IMR-90 (cell line): ENCODE measurements at regions not wholly inside any gene's neighbourhood (a gene's known extent, or its start where the extent isn't known, plus 50 kb on each side); places are given as distances from the start of the nearest gene placed in this dataset.
A peak's percentile ranks its signal among the peaks of the same experiment; 100 is the strongest.

ENCODE experiments used
- ATAC-seq: fragments of 200-7000 bp; cut with Tn5 transposase; 2 replicates; pipeline ENCODE4 v1.9.1; 2020; ENCODE audit warnings: low read depth, mild to moderate bottlenecking, moderate library complexity
- BruUV-seq: library from RNA; stranded (reverse); fragments of 400-500 nt; replicated peaks from 2 replicates; lab custom pipeline; 2021; lab: Mats Ljungman, UMichigan
- CTCF ChIA-PET: fragments of 300-600 bp; formaldehyde crosslinking; extraction: SDS; loops from one replicate; lab custom pipeline; 2021; ENCODE audit warnings: antibody characterized with exemption; lab: Yijun Ruan, JAX
- POLR2A ChIA-PET: fragments of 300-600 bp; sonication (Branson Sonifier 250); formaldehyde crosslinking; loops from one replicate; lab custom pipeline; 2022; ENCODE audit warnings: antibody characterized with exemption; ENCODE audit not compliant: unreplicated experiment; lab: Charles Lee
- DNase-seq: peaks from one replicate; pipeline ENCODE4 v3.0.0; 2013
- H2AFZ ChIP-seq: replicated peaks from 2 replicates; pipeline ENCODE3; 2013; ENCODE audit warnings: low read length, mild to moderate bottlenecking; ENCODE audit not compliant: poor library complexity
- H2AK5ac ChIP-seq: 2 replicates; pipeline ENCODE4 v1.6.1; 2013; ENCODE audit warnings: low read depth, low read length, inconsistent platforms
- H2AK9ac ChIP-seq: replicated peaks from 2 replicates; pipeline ENCODE3; 2013; ENCODE audit warnings: mild to moderate bottlenecking, low read depth, low read length, moderate library complexity; ENCODE audit not compliant: poor library complexity
- H2BK120ac ChIP-seq: 2 replicates; pipeline ENCODE4 v1.6.1; 2013; ENCODE audit warnings: low read depth, low read length, inconsistent platforms
- H2BK15ac ChIP-seq: 3 replicates; pipeline ENCODE4 v1.6.1; 2013; ENCODE audit warnings: low read depth, low read length, inconsistent platforms
- H2BK20ac ChIP-seq: 2 replicates; pipeline ENCODE4 v1.6.1; 2013; ENCODE audit warnings: low read depth, mild to moderate bottlenecking, inconsistent platforms, low read length, moderate library complexity
- H2BK5ac ChIP-seq: 2 replicates; pipeline ENCODE4 v1.6.1; 2013; ENCODE audit warnings: mild to moderate bottlenecking, low read depth, low read length, inconsistent platforms; ENCODE audit not compliant: poor library complexity, severe bottlenecking
- H3K14ac ChIP-seq: replicated peaks from 2 replicates; pipeline ENCODE4 v1.6.1; 2013; ENCODE audit warnings: low read depth, low read length, inconsistent platforms
- H3K18ac ChIP-seq: 2 replicates; pipeline ENCODE4 v1.6.1; 2013; ENCODE audit warnings: low read depth, low read length, control low read depth
- H3K23ac ChIP-seq: 2 replicates; pipeline ENCODE4 v1.6.1; 2013; ENCODE audit warnings: low read depth, low read length, inconsistent platforms
- H3K27ac ChIP-seq: 2 replicates; pipeline ENCODE4 v1.5.1; 2013; ENCODE audit warnings: mild to moderate bottlenecking, control low read depth, low read length; ENCODE audit not compliant: insufficient read depth
- H3K27me3 ChIP-seq: 2 replicates; pipeline ENCODE4 v1.6.1; 2013; ENCODE audit warnings: low read length; ENCODE audit not compliant: control insufficient read depth, insufficient read depth
- H3K36me3 ChIP-seq: 2 replicates; pipeline ENCODE4 v1.6.1; 2013; ENCODE audit warnings: low read length, mixed read lengths; ENCODE audit not compliant: control insufficient read depth, insufficient read depth
- H3K4ac ChIP-seq: 2 replicates; pipeline ENCODE4 v1.6.1; 2013; ENCODE audit warnings: low read depth, low read length, inconsistent platforms
- H3K4me1 ChIP-seq: 2 replicates; pipeline ENCODE4 v1.6.1; 2013; ENCODE audit warnings: low read length, mixed read lengths; ENCODE audit not compliant: control insufficient read depth, insufficient read depth
- H3K4me2 ChIP-seq: 2 replicates; pipeline ENCODE4 v1.6.1; 2013; ENCODE audit warnings: low read depth, mild to moderate bottlenecking, control low read depth, low read length, moderate library complexity
- H3K4me3 ChIP-seq: 2 replicates; pipeline ENCODE4 v1.5.1; 2013; ENCODE audit warnings: low read depth, mild to moderate bottlenecking, control low read depth, low read length, moderate library complexity; ENCODE audit not compliant: insufficient read depth
- H3K56ac ChIP-seq: 2 replicates; pipeline ENCODE4 v1.6.1; 2013; ENCODE audit warnings: low read length, inconsistent platforms; ENCODE audit not compliant: insufficient read depth; ENCODE audit errors: extremely low read depth
- H3K79me1 ChIP-seq, 2 experiments: 2 replicates each; pipeline ENCODE4 v1.6.1; 2013; ENCODE audit warnings: low read length in 2 of 2, inconsistent platforms in 1 of 2, low read depth in 1 of 2
- H3K9ac ChIP-seq: 2 replicates; pipeline ENCODE4 v1.6.1; 2013; ENCODE audit warnings: low read depth, low read length, control low read depth
- H3K9me1 ChIP-seq: 2 replicates; pipeline ENCODE4 v1.6.1; 2013; ENCODE audit warnings: low read length, inconsistent platforms; ENCODE audit not compliant: insufficient read depth
- H3K9me3 ChIP-seq: 2 replicates; pipeline ENCODE4 v1.6.1; 2013; ENCODE audit warnings: low read length; ENCODE audit not compliant: control insufficient read depth, insufficient read depth
- H4K20me1 ChIP-seq: 2 replicates; pipeline ENCODE4 v1.6.1; 2013; ENCODE audit warnings: low read length, inconsistent platforms; ENCODE audit not compliant: insufficient read depth
- H4K5ac ChIP-seq: 2 replicates; pipeline ENCODE4 v1.6.1; 2013; ENCODE audit warnings: mild to moderate bottlenecking, low read depth, low read length, control low read depth
- H4K8ac ChIP-seq, 2 experiments: 2 replicates each; pipeline ENCODE4 v1.6.1; 2013; ENCODE audit warnings: low read depth in 2 of 2, low read length in 2 of 2, control low read depth in 1 of 2, inconsistent platforms in 1 of 2
- H4K91ac ChIP-seq: 2 replicates; pipeline ENCODE4 v1.6.1; 2013; ENCODE audit warnings: low read depth, low read length, inconsistent platforms; ENCODE audit not compliant: insufficient read depth
- CHD1 ChIP-seq: IDR thresholded peaks from 2 replicates; pipeline ENCODE4 v1.6.1; 2012; ENCODE audit warnings: low read depth, low read length, improper control_type of control experiment
- FOS ChIP-seq: fragments of 150-350 bp; IDR thresholded peaks from 2 replicates; pipeline ENCODE4 v1.6.1; 2016; ENCODE audit warnings: low read depth, low read length
- MAFK ChIP-seq: IDR thresholded peaks from 2 replicates; pipeline ENCODE4 v1.6.1; 2012; ENCODE audit warnings: low read depth, low read length, improper control_type of control experiment
- MAZ ChIP-seq: IDR thresholded peaks from 2 replicates; pipeline ENCODE4 v1.6.1; 2012; ENCODE audit warnings: low read depth, mild to moderate bottlenecking, low read length, improper control_type of control experiment, moderate library complexity, borderline replicate concordance
- POLR2A ChIP-seq: IDR thresholded peaks from 2 replicates; pipeline ENCODE4 v1.6.1; 2012; ENCODE audit warnings: mild to moderate bottlenecking, low read depth, low read length
- RAD21 ChIP-seq: IDR thresholded peaks from 2 replicates; pipeline ENCODE4 v1.6.1; 2012; ENCODE audit warnings: low read length, improper control_type of control experiment
- RFX5 ChIP-seq: IDR thresholded peaks from 2 replicates; pipeline ENCODE4 v1.8.0; 2012; ENCODE audit warnings: low read depth, mild to moderate bottlenecking, low read length, moderate library complexity
- WGBS, 2 experiments: methylation state at CpG; one replicate each; pipeline versions ENCODE4 v1.1.5 to v1.1.7; 2013; ENCODE audit warnings: missing lambda C conversion rate in 2 of 2; ENCODE audit not compliant: insufficient read length in 1 of 2; ENCODE audit errors: extremely low coverage in 2 of 2; 5-methylcytosine and 5-hydroxymethylcytosine counted together
- dilution Hi-C: fragments of 300-500 bp; cut with HindIII; formaldehyde crosslinking; loops from one replicate; pipeline ENCODE4 v1.14.3; 2018; ENCODE audit warnings: low sequenced_read_pairs; ENCODE audit not compliant: unreplicated experiment
- in situ Hi-C: fragments of 300-500 bp; cut with MboI; formaldehyde crosslinking; loops from 3 replicates; pipeline ENCODE4 v1.14.3; 2019; ENCODE audit warnings: low sequenced_read_pairs, inconsistent platforms, mixed read lengths
- intact Hi-C: fragments of 100-400 bp; cut with micrococcal nuclease; formaldehyde crosslinking; loops from 2 replicates; pipeline ENCODE4 v1.10.0; 2022
- TF ChIP-seq, protein P1 (sequence below): conservative IDR thresholded peaks from 2 replicates; pipeline ENCODE4 v1.5.1; 2012; ENCODE audit warnings: mild to moderate bottlenecking, low read depth, low read length, improper control_type of control experiment
- TF ChIP-seq, protein P2 (sequence below): fragments of 150-350 bp; IDR thresholded peaks from 2 replicates; pipeline ENCODE4 v1.6.1; 2017; ENCODE audit warnings: mild to moderate bottlenecking, antibody characterized with exemption, low read length, low read depth

DNA sequence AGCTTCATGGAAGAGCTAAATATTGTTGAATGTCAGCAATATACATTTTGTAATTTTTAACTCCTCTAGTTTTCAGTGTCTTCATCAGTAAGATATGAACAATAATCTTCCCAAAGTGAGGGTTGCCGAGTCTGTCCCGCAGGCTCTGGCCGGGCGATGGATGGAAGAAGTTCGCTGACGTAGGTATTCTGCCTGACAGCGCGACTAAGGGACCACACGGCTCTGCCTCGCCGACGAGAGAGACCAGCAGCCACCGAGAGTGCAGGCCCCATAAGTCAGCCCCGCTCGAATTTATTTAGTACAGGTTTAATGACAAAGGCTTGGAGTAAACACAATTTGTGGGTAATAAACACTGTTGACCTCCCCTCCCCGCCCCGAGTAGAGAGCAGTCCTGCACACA, 427.4 kb upstream of the NECTIN3 start:
- dilution Hi-C loops (no loop called here), in situ Hi-C loops (no loop called here), intact Hi-C loops (no loop called here)
- no peaks in the 10 kb centered on the region for H3K36me3 ChIP-seq
- H3K4ac ChIP-seq: peak overlapping the region; percentile 45; the same call in 1 of the 2 replicates
- H2AK9ac ChIP-seq: no peak overlapping the region
- no peaks in the 10 kb centered on the region for H3K9me1 ChIP-seq
- no peaks in the 10 kb centered on the region for H3K27me3 ChIP-seq
- H3K18ac ChIP-seq: no peak overlapping the region
- no peak for DNase-seq
- H2BK20ac ChIP-seq: no peak overlapping the region
- H2AK5ac ChIP-seq: no peak overlapping the region
- TF ChIP-seq RFX5: no peak
- TF ChIP-seq MAZ: no peak
- TF ChIP-seq RAD21: no peak
- TF ChIP-seq FOS: no peak
- TF ChIP-seq, protein P1, sequence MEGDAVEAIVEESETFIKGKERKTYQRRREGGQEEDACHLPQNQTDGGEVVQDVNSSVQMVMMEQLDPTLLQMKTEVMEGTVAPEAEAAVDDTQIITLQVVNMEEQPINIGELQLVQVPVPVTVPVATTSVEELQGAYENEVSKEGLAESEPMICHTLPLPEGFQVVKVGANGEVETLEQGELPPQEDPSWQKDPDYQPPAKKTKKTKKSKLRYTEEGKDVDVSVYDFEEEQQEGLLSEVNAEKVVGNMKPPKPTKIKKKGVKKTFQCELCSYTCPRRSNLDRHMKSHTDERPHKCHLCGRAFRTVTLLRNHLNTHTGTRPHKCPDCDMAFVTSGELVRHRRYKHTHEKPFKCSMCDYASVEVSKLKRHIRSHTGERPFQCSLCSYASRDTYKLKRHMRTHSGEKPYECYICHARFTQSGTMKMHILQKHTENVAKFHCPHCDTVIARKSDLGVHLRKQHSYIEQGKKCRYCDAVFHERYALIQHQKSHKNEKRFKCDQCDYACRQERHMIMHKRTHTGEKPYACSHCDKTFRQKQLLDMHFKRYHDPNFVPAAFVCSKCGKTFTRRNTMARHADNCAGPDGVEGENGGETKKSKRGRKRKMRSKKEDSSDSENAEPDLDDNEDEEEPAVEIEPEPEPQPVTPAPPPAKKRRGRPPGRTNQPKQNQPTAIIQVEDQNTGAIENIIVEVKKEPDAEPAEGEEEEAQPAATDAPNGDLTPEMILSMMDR: no peak
- TF ChIP-seq, protein P2, sequence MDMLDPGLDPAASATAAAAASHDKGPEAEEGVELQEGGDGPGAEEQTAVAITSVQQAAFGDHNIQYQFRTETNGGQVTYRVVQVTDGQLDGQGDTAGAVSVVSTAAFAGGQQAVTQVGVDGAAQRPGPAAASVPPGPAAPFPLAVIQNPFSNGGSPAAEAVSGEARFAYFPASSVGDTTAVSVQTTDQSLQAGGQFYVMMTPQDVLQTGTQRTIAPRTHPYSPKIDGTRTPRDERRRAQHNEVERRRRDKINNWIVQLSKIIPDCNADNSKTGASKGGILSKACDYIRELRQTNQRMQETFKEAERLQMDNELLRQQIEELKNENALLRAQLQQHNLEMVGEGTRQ: no peak
- no peak for TF ChIP-seq CHD1
- TF ChIP-seq POLR2A: no peak
- TF ChIP-seq MAFK: no peak
- H2BK120ac ChIP-seq: no peak overlapping the region
- H3K79me1 ChIP-seq: no peaks in the 10 kb centered on the region
- H4K91ac ChIP-seq: no peak overlapping the region
- no peak overlapping the region for H3K23ac ChIP-seq
- no TSS peak for BruUV-seq
- POLR2A ChIA-PET: no interaction called here
- no peak overlapping the region for H3K27ac ChIP-seq
- H4K20me1 ChIP-seq: no peaks in the 10 kb centered on the region
- no peak overlapping the region for H2BK5ac ChIP-seq
- H3K4me3 ChIP-seq: no peak overlapping the region
- no peaks in the 10 kb centered on the region for H3K9me3 ChIP-seq
- H3K4me2 ChIP-seq: no peak overlapping the region
- H2BK15ac ChIP-seq: no peak overlapping the region
- no peak overlapping the region for H3K9ac ChIP-seq
- no peak overlapping the region for H4K8ac ChIP-seq
- no peak overlapping the region for H3K14ac ChIP-seq
- H2AFZ ChIP-seq: peak overlapping the region; percentile 36
- H3K56ac ChIP-seq: no peak overlapping the region
- no peaks in the 10 kb centered on the region; the same call in 1 of the 2 replicates for H3K4me1 ChIP-seq
- WGBS, 2 experiments: 80% methylated on average over 3 of the region's 17 CpGs; no CpG with 5 or more reads in 1 of the 2 experiments
- no peak overlapping the region for H4K5ac ChIP-seq
- CTCF ChIA-PET: no interaction called here
- no peak for ATAC-seq
